ENCODE measurements at regions not wholly inside any gene's neighbourhood (a gene's known extent, or its start where the extent isn't known, plus 50 kb on each side); places are given as distances from the start of the nearest gene placed in this dataset.
A peak's percentile ranks its signal among the peaks of the same experiment; 100 is the strongest.
"Not testable (repeated sequence)": the region's sequence is repeated elsewhere in the genome, so short reads cannot be mapped to it uniquely, and the experiment has no call there.

DNA sequence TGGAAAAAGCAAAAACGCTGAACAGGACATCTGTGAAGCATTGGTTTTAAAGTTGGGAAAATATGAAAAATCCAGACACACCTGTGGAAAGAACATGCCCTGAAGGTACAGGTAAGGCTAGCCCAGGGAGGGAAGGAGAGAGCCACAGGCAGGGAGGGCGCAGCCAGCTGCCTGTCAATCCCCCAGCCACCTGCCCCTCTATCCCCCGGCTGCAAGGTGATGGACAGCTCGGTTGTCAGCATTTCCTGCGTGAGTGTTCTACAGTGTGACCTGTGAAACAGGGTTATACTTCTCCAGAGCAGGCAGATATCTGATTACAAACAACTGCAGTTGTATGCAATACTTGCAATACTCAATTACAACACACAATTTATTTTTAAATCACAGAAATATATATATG, 358.1 kb downstream of the SMOC2 start:
- Histone ChIP-seq H3K4me3 (no peak overlapping the region), H3K9ac (ENCODE audit: insufficient read length) (no peak overlapping the region), H3K9me3 (ENCODE audit: low read depth, low read length) (no peaks in the 10 kb centered on the region), H3K27ac (no peak overlapping the region), H3K36me3 (ENCODE audit: insufficient read depth, low read length) (no peaks in the 10 kb centered on the region)
- no peak for TF ChIP-seq EZH2 (IDR thresholded peaks at IDR 0.05)
- no peak for TF ChIP-seq FOXP2 (optimal IDR thresholded peaks at IDR 0.05; ENCODE audit: control extremely low read depth, extremely low read length, insufficient read depth)
- TF ChIP-seq POLR2AphosphoS5 (IDR thresholded peaks at IDR 0.05; ENCODE audit: borderline replicate concordance, low read depth, low read length): no peak
- no peak for DNase-seq (ENCODE audit: low read depth, low spot score)

GRCh38 chr6:168796106-168796505, 355.1 kb downstream of the SMOC2 start:
- Histone ChIP-seq H3K36me3 (ENCODE audit: insufficient read depth, low read length) (no peaks in the 10 kb centered on the region), H3K9me3 (ENCODE audit: low read depth, low read length) (no peaks in the 10 kb centered on the region), H3K4me3 (no peak overlapping the region), H3K9ac (ENCODE audit: insufficient read length) (no peak overlapping the region), H3K27ac (peak overlapping the region; percentile 76)
- DNase-seq (ENCODE audit: low read depth, low spot score): no peak
- TF ChIP-seq FOXP2 (optimal IDR thresholded peaks at IDR 0.05; ENCODE audit: control extremely low read depth, extremely low read length, insufficient read depth): no peak
- TF ChIP-seq POLR2AphosphoS5 (IDR thresholded peaks at IDR 0.05; ENCODE audit: borderline replicate concordance, low read depth, low read length): no peak
- no peak for TF ChIP-seq EZH2 (IDR thresholded peaks at IDR 0.05)

DNA sequence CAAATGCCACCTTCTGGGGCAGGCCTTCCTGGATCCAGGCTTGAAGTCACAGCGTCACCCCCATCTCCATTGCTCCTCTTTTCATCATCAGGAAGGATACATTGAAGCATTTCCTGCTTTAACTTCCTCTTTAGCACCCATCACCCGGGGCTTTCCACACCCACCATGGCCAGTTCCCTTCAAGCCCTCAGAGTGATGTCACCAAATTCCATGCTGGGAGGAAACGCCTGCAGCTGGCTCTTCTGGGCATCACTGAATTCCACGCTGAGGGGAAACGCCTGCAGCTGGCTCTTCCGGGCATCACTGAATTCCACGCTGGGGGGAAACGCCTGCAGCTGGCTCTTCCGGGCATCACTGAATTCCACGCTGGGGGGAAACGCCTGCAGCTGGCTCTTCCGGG, 354.6 kb downstream of the SMOC2 start:
- not testable (repeated sequence) for H3K9ac ChIP-seq (ENCODE audit: insufficient read length); H3K4me3 ChIP-seq; H3K36me3 ChIP-seq (ENCODE audit: insufficient read depth, low read length); DNase-seq (ENCODE audit: low read depth, low spot score); H3K9me3 ChIP-seq (ENCODE audit: low read depth, low read length)
- peak overlapping the region; percentile 60; the same call in 1 of the 2 replicates for H3K27ac ChIP-seq

DNA sequence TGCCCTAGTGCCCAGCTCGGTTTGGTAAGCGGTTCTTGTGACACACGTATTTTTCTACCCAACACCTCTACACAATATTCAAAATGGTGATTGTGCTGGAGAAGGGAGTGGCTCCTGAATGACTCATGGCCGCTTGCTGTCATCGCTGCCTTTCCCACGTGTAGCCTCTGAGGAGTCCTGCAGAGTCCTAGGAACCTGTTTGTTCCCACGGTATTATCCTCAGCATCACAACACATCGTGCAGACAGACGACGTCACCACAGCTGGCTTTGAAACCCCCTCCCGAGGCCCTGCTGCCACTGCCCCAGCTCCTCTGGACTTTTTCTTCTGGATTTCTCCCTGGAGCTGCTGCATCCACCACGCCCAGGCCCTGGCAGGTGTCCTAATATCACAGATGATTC, 353.5 kb downstream of the SMOC2 start:
- Histone ChIP-seq H3K36me3 (ENCODE audit: insufficient read depth, low read length) (no peaks in the 10 kb centered on the region), H3K9me3 (ENCODE audit: low read depth, low read length) (no peaks in the 10 kb centered on the region), H3K27ac (no peak overlapping the region), H3K4me3 (no peak overlapping the region), H3K9ac (ENCODE audit: insufficient read length) (no peak overlapping the region)
- TF ChIP-seq FOXP2 (optimal IDR thresholded peaks at IDR 0.05; ENCODE audit: control extremely low read depth, extremely low read length, insufficient read depth) (no peak), POLR2AphosphoS5 (IDR thresholded peaks at IDR 0.05; ENCODE audit: borderline replicate concordance, low read depth, low read length) (no peak), EZH2 (IDR thresholded peaks at IDR 0.05) (no peak)
- DNase-seq (ENCODE audit: low read depth, low spot score): no peak

- Histone ChIP-seq H3K27ac (no peak overlapping the region), H3K9ac (ENCODE audit: insufficient read length) (no peak overlapping the region), H3K36me3 (ENCODE audit: insufficient read depth, low read length) (no peaks in the 10 kb centered on the region), H3K4me3 (no peak overlapping the region), H3K9me3 (ENCODE audit: low read depth, low read length) (no peaks in the 10 kb centered on the region)
- DNase-seq (ENCODE audit: low read depth, low spot score): no peak
- TF ChIP-seq FOXP2 (optimal IDR thresholded peaks at IDR 0.05; ENCODE audit: control extremely low read depth, extremely low read length, insufficient read depth) (no peak), POLR2AphosphoS5 (IDR thresholded peaks at IDR 0.05; ENCODE audit: borderline replicate concordance, low read depth, low read length) (no peak), EZH2 (IDR thresholded peaks at IDR 0.05) (no peak)
Observed at GRCh38 chr6:168793649-168794048, 352.7 kb downstream of the SMOC2 start.

DNA sequence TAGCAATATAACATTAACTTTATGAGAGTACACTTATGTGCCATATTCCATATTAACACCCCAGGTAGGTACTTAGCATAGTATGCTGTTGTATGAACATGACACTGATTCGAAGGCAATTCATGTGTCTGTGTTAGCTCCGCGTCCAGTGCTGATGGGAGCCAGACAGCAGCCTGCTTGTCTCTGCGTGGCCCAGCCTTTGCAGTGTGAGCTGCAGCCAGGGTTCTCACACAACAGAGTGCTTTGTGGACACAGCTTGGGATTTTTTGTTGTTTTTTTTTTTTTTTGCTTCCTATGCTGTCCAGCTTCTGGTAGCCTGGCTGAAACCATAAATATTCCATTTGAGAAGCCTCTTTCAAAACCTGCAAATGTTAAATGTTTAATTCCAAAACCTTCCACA, 350.9 kb downstream of the SMOC2 start:
- Histone ChIP-seq H3K36me3 (ENCODE audit: insufficient read depth, low read length) (no peaks in the 10 kb centered on the region), H3K4me3 (no peak overlapping the region), H3K27ac (no peak overlapping the region), H3K9ac (ENCODE audit: insufficient read length) (no peak overlapping the region), H3K9me3 (ENCODE audit: low read depth, low read length) (no peaks in the 10 kb centered on the region)
- no peak for DNase-seq (ENCODE audit: low read depth, low spot score)
- no peak for TF ChIP-seq POLR2AphosphoS5 (IDR thresholded peaks at IDR 0.05; ENCODE audit: borderline replicate concordance, low read depth, low read length)
- TF ChIP-seq EZH2 (IDR thresholded peaks at IDR 0.05): no peak
- TF ChIP-seq FOXP2 (optimal IDR thresholded peaks at IDR 0.05; ENCODE audit: control extremely low read depth, extremely low read length, insufficient read depth): no peak

- no peak for DNase-seq (ENCODE audit: low read depth, low spot score)
- TF ChIP-seq FOXP2 (optimal IDR thresholded peaks at IDR 0.05; ENCODE audit: control extremely low read depth, extremely low read length, insufficient read depth) (no peak), POLR2AphosphoS5 (IDR thresholded peaks at IDR 0.05; ENCODE audit: borderline replicate concordance, low read depth, low read length) (no peak), EZH2 (IDR thresholded peaks at IDR 0.05) (no peak)
- no peak overlapping the region for H3K4me3 ChIP-seq
Observed at GRCh38 chr6:168789699-168790098, 348.7 kb downstream of the SMOC2 start.

DNA sequence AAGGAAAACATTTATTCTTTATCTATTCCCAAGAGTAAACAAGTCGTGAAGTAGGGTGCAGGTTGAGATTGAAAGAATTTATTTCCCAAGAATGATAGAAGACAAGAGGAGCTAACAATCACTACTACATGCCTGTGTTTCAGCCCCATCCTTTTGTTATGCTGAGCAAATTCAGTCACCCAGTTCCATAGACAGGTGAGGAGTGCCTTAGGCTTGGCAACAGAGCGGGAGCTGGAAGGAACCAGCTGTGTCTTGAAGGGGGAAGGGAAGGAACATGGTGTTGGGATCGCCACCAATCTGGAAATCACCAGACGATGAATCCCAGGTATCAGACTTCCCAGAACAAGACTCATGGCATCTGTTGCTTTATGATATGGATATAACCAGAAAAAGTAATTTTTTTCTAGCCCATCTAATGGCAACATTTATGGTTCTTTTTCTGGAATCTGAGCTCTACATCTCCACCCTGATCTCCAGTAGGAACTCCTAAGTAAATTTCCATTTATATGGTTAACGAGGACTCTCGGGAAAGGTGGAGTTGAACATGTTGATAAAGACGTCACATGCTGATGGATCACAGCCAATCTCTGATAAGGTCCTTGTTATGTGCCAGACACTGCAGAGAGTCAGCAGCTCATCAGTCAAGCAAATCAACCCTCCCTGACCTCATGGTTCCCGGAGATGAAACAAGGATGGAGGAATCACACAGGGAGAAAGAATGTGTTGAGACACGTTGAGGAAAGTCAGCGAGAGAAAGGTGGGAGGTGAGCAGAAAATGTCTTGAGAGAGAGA, 344.9 kb downstream of the SMOC2 start:
- no peak for DNase-seq (ENCODE audit: low read depth, low spot score)
- Histone ChIP-seq H3K4me3 (no peak overlapping the region), H3K36me3 (ENCODE audit: insufficient read depth, low read length) (no peaks in the 10 kb centered on the region), H3K9ac (ENCODE audit: insufficient read length) (no peak overlapping the region), H3K9me3 (ENCODE audit: low read depth, low read length) (no peaks in the 10 kb centered on the region), H3K27ac (no peak overlapping the region)
- no peak for TF ChIP-seq FOXP2 (optimal IDR thresholded peaks at IDR 0.05; ENCODE audit: control extremely low read depth, extremely low read length, insufficient read depth)
- no peak for TF ChIP-seq POLR2AphosphoS5 (IDR thresholded peaks at IDR 0.05; ENCODE audit: borderline replicate concordance, low read depth, low read length)
- TF ChIP-seq EZH2 (IDR thresholded peaks at IDR 0.05): no peak

More at GRCh38 chr6:168789699-168790098, 348.7 kb downstream of the SMOC2 start:
- Histone ChIP-seq H3K9ac (ENCODE audit: insufficient read length) (no peak overlapping the region), H3K9me3 (ENCODE audit: low read depth, low read length) (no peaks in the 10 kb centered on the region), H3K27ac (no peak overlapping the region), H3K36me3 (ENCODE audit: insufficient read depth, low read length) (no peaks in the 10 kb centered on the region)

GRCh38 chr6:168784426-168784825, 343.4 kb downstream of the SMOC2 start:
- no peak overlapping the region for H3K9ac ChIP-seq (ENCODE audit: insufficient read length)
- TF ChIP-seq FOXP2 (optimal IDR thresholded peaks at IDR 0.05; ENCODE audit: control extremely low read depth, extremely low read length, insufficient read depth): no peak
- TF ChIP-seq EZH2 (IDR thresholded peaks at IDR 0.05): no peak
- no peak for TF ChIP-seq POLR2AphosphoS5 (IDR thresholded peaks at IDR 0.05; ENCODE audit: borderline replicate concordance, low read depth, low read length)
- H3K27ac ChIP-seq: no peak overlapping the region
- H3K4me3 ChIP-seq: no peak overlapping the region
- DNase-seq (ENCODE audit: low read depth, low spot score): no peak
- no peaks in the 10 kb centered on the region for H3K9me3 ChIP-seq (ENCODE audit: low read depth, low read length)
- no peaks in the 10 kb centered on the region for H3K36me3 ChIP-seq (ENCODE audit: insufficient read depth, low read length)
